Mesendoderm (in vitro differentiated cells): ENCODE measurements at regions not wholly inside any gene's neighbourhood (a gene's known extent, or its start where the extent isn't known, plus 50 kb on each side); places are given as distances from the start of the nearest gene placed in this dataset.

Source experiments
- DNase-seq: peaks from one replicate; pipeline ENCODE4 v3.0.0; 2013
- H2AK5ac ChIP-seq: 2 replicates; pipeline ENCODE4 v1.6.1; 2013; ENCODE audit warnings: low read length, inconsistent platforms
- H2BK120ac ChIP-seq: 2 replicates; pipeline ENCODE4 v1.6.1; 2013; ENCODE audit warnings: low read depth, mild to moderate bottlenecking, low read length, moderate library complexity, mixed read lengths
- H2BK15ac ChIP-seq: replicated peaks from 2 replicates; pipeline ENCODE4 v1.6.1; 2013; ENCODE audit warnings: low read depth, mild to moderate bottlenecking, moderate library complexity
- H2BK5ac ChIP-seq: 2 replicates; pipeline ENCODE4 v1.6.1; 2013; ENCODE audit warnings: low read length, inconsistent platforms
- H3K18ac ChIP-seq: 2 replicates; pipeline ENCODE4 v1.6.1; 2013; ENCODE audit warnings: mild to moderate bottlenecking, low read length, mixed read lengths
- H3K23ac ChIP-seq: one replicate; pipeline ENCODE4 v1.6.1; 2013; ENCODE audit warnings: low read length
- H3K27ac ChIP-seq: 2 replicates; pipeline ENCODE4 v1.5.1; 2013; ENCODE audit warnings: low read depth, mild to moderate bottlenecking, inconsistent platforms, low read length, moderate library complexity
- H3K27me3 ChIP-seq: 2 replicates; pipeline ENCODE4 v1.6.1; 2013; ENCODE audit warnings: low read length, control low read depth, mild to moderate bottlenecking, inconsistent platforms; ENCODE audit not compliant: insufficient read depth, poor library complexity
- H3K36me3 ChIP-seq: 2 replicates; pipeline ENCODE4 v1.6.1; 2013; ENCODE audit warnings: low read length, inconsistent platforms; ENCODE audit not compliant: control insufficient read depth, insufficient read depth
- H3K4ac ChIP-seq: one replicate; pipeline ENCODE4 v1.6.1; 2013; ENCODE audit warnings: low read depth, mild to moderate bottlenecking, low read length, moderate library complexity
- H3K4me1 ChIP-seq: 2 replicates; pipeline ENCODE4 v1.6.1; 2013; ENCODE audit warnings: low read depth, low read length, inconsistent platforms; ENCODE audit not compliant: control insufficient read depth
- H3K4me2 ChIP-seq: 2 replicates; pipeline ENCODE4 v1.6.1; 2013; ENCODE audit warnings: low read length
- H3K4me3 ChIP-seq: 2 replicates; pipeline ENCODE4 v1.5.1; 2013; ENCODE audit warnings: mild to moderate bottlenecking, low read length
- H3K56ac ChIP-seq: one replicate; pipeline ENCODE4 v1.6.1; 2013; ENCODE audit warnings: low read length
- H3K79me1 ChIP-seq: 2 replicates; pipeline ENCODE4 v1.6.1; 2013; ENCODE audit warnings: low read length, inconsistent platforms
- H3K79me2 ChIP-seq: 2 replicates; pipeline ENCODE4 v1.6.1; 2013; ENCODE audit warnings: mild to moderate bottlenecking, low read length; ENCODE audit not compliant: control insufficient read depth, insufficient read depth
- H3K9ac ChIP-seq: 2 replicates; pipeline ENCODE4 v1.6.1; 2013; ENCODE audit warnings: low read length, inconsistent platforms
- H4K5ac ChIP-seq: one replicate; pipeline ENCODE4 v1.6.1; 2013; ENCODE audit warnings: low read length
- H4K8ac ChIP-seq: one replicate; pipeline ENCODE4 v1.6.1; 2013; ENCODE audit warnings: low read depth, mild to moderate bottlenecking, control low read depth, low read length, moderate library complexity
- WGBS: extraction: QIAGEN DNeasy Blood & Tissue Kit; methylation state at CpG from one replicate; pipeline ENCODE4 v1.1.7; 2013; ENCODE audit warnings: low lambda C conversion rate, missing lambda C conversion rate; ENCODE audit not compliant: insufficient coverage; ENCODE audit errors: extremely low coverage; 5-methylcytosine and 5-hydroxymethylcytosine counted together

GRCh38 chr14:49319810-49320209 lies 266.4 kb downstream of the RPS29 start:
- H3K79me1 ChIP-seq = no peaks in the 10 kb centered on the region
- H4K5ac ChIP-seq = no peak overlapping the region
- H2BK5ac ChIP-seq = no peak overlapping the region
- H2AK5ac ChIP-seq = no peak overlapping the region
- no peak overlapping the region for H2BK15ac ChIP-seq
- no CpG with 5 or more reads among the region's 3 CpGs for WGBS
- no peak overlapping the region for H3K56ac ChIP-seq
- no peaks in the 10 kb centered on the region for H3K27me3 ChIP-seq
- H3K4me3 ChIP-seq = no peak overlapping the region
- no peaks in the 10 kb centered on the region for H3K4me1 ChIP-seq
- H3K79me2 ChIP-seq = no peaks in the 10 kb centered on the region
- H4K8ac ChIP-seq = no peak overlapping the region
- no peaks in the 10 kb centered on the region for H3K36me3 ChIP-seq
- DNase-seq = no peak
- H3K9ac ChIP-seq = no peak overlapping the region
- H3K4ac ChIP-seq = no peak overlapping the region
- no peak overlapping the region for H3K27ac ChIP-seq
- H3K23ac ChIP-seq = no peak overlapping the region
- no peak overlapping the region for H3K4me2 ChIP-seq
- no peak overlapping the region for H2BK120ac ChIP-seq
- H3K18ac ChIP-seq = no peak overlapping the region

GRCh38 chr14:49315570-49315969 lies 270.6 kb downstream of the RPS29 start:
- no peak overlapping the region for H4K5ac ChIP-seq

GRCh38 chr14:49314737-49315136 lies 271.4 kb downstream of the RPS29 start:
- no CpG with 5 or more reads among the region's 3 CpGs for WGBS
- H4K8ac ChIP-seq = no peak overlapping the region
- no peaks in the 10 kb centered on the region for H3K79me2 ChIP-seq
- H3K27me3 ChIP-seq = no peaks in the 10 kb centered on the region
- no peak overlapping the region for H2BK120ac ChIP-seq
- no peak overlapping the region for H4K5ac ChIP-seq
- no peak overlapping the region for H3K4me3 ChIP-seq
- H3K79me1 ChIP-seq = no peaks in the 10 kb centered on the region
- no peak overlapping the region for H3K23ac ChIP-seq
- no peaks in the 10 kb centered on the region for H3K4me1 ChIP-seq
- no peak overlapping the region for H3K27ac ChIP-seq
- H3K18ac ChIP-seq = no peak overlapping the region
- H3K56ac ChIP-seq = no peak overlapping the region
- H3K4me2 ChIP-seq = no peak overlapping the region
- H2AK5ac ChIP-seq = no peak overlapping the region
- H3K4ac ChIP-seq = no peak overlapping the region
- no peak for DNase-seq
- no peak overlapping the region for H2BK5ac ChIP-seq
- H2BK15ac ChIP-seq = no peak overlapping the region
- no peak overlapping the region for H3K9ac ChIP-seq
- H3K36me3 ChIP-seq = no peaks in the 10 kb centered on the region

More at GRCh38 chr14:49315570-49315969, 270.6 kb downstream of the RPS29 start:
- H3K79me2 ChIP-seq = no peaks in the 10 kb centered on the region
- no peaks in the 10 kb centered on the region for H3K36me3 ChIP-seq
- H2BK15ac ChIP-seq = no peak overlapping the region
- no peak overlapping the region for H3K23ac ChIP-seq
- no peak overlapping the region for H3K4me2 ChIP-seq
- no peak overlapping the region for H4K8ac ChIP-seq
- DNase-seq = no peak
- H3K9ac ChIP-seq = no peak overlapping the region
- H3K27me3 ChIP-seq = no peaks in the 10 kb centered on the region
- no peak overlapping the region for H2AK5ac ChIP-seq
- no peaks in the 10 kb centered on the region for H3K4me1 ChIP-seq
- WGBS = no CpG with 5 or more reads among the region's 4 CpGs
- no peak overlapping the region for H2BK5ac ChIP-seq
- no peak overlapping the region for H3K18ac ChIP-seq
- no peak overlapping the region for H3K56ac ChIP-seq
- H2BK120ac ChIP-seq = no peak overlapping the region
- H3K27ac ChIP-seq = no peak overlapping the region
- H3K79me1 ChIP-seq = no peaks in the 10 kb centered on the region
- no peak overlapping the region for H3K4me3 ChIP-seq
- H3K4ac ChIP-seq = no peak overlapping the region

- Histone ChIP-seq H3K4me2 (no peak overlapping the region), H3K18ac (no peak overlapping the region), H3K4me1 (no peaks in the 10 kb centered on the region), H4K8ac (no peak overlapping the region), H3K79me2 (no peaks in the 10 kb centered on the region), H3K56ac (no peak overlapping the region), H3K27me3 (no peaks in the 10 kb centered on the region), H3K4ac (no peak overlapping the region), H3K79me1 (no peaks in the 10 kb centered on the region), H2BK5ac (no peak overlapping the region), H3K27ac (no peak overlapping the region), H3K36me3 (no peaks in the 10 kb centered on the region), H4K5ac (no peak overlapping the region), H2BK15ac (no peak overlapping the region), H3K4me3 (no peak overlapping the region), H3K9ac (no peak overlapping the region), H2BK120ac (no peak overlapping the region), H2AK5ac (no peak overlapping the region), H3K23ac (no peak overlapping the region)
- no peak for DNase-seq
Observed at GRCh38 chr14:49313108-49313507, 273.1 kb downstream of the RPS29 start.

- H3K27ac ChIP-seq = no peak overlapping the region
- peak; percentile 26 for DNase-seq
- H3K4ac ChIP-seq = no peak overlapping the region
- no peak overlapping the region for H3K4me2 ChIP-seq
- no peak overlapping the region for H3K23ac ChIP-seq
- no peak overlapping the region for H2BK15ac ChIP-seq
- H3K4me3 ChIP-seq = no peak overlapping the region
- H4K8ac ChIP-seq = no peak overlapping the region
- H2BK5ac ChIP-seq = no peak overlapping the region
- H3K79me1 ChIP-seq = no peaks in the 10 kb centered on the region
- no peaks in the 10 kb centered on the region for H3K36me3 ChIP-seq
- no peaks in the 10 kb centered on the region for H3K79me2 ChIP-seq
- H3K18ac ChIP-seq = no peak overlapping the region
- no peaks in the 10 kb centered on the region for H3K27me3 ChIP-seq
- no peak overlapping the region for H3K56ac ChIP-seq
- H2AK5ac ChIP-seq = no peak overlapping the region
- no peak overlapping the region for H3K9ac ChIP-seq
- H2BK120ac ChIP-seq = no peak overlapping the region
- H4K5ac ChIP-seq = no peak overlapping the region
- no peaks in the 10 kb centered on the region for H3K4me1 ChIP-seq
Observed at GRCh38 chr14:49310298-49310697, 275.9 kb downstream of the RPS29 start.

- H3K56ac ChIP-seq = no peak overlapping the region
- no peak overlapping the region for H4K8ac ChIP-seq
- no CpG with 5 or more reads among the region's 1 CpG for WGBS
Observed at GRCh38 chr14:49306152-49306751, 279.9 kb downstream of the RPS29 start.

More at GRCh38 chr14:49306152-49306751, 279.9 kb downstream of the RPS29 start:
- Histone ChIP-seq H3K4me2 (no peak overlapping the region), H3K4ac (no peak overlapping the region), H3K27ac (no peak overlapping the region), H3K79me1 (no peaks in the 10 kb centered on the region), H3K4me3 (no peak overlapping the region), H3K9ac (no peak overlapping the region), H3K79me2 (no peaks in the 10 kb centered on the region), H2BK120ac (no peak overlapping the region), H3K36me3 (no peaks in the 10 kb centered on the region), H3K23ac (no peak overlapping the region), H2BK5ac (no peak overlapping the region), H2BK15ac (no peak overlapping the region), H3K18ac (no peak overlapping the region), H3K27me3 (no peaks in the 10 kb centered on the region), H4K5ac (no peak overlapping the region), H3K4me1 (no peaks in the 10 kb centered on the region), H2AK5ac (no peak overlapping the region)
- DNase-seq = peak; percentile 44
